ENCODE measurements at regions not wholly inside any gene's neighbourhood (a gene's known extent, or its start where the extent isn't known, plus 50 kb on each side); places are given as distances from the start of the nearest gene placed in this dataset.

GRCh38 chr4:43130228-43131021 is 237.9 kb downstream of the GRXCR1 start:
- no peak for TF ChIP-seq CTCF (IDR thresholded peaks at IDR 0.05)
- no peaks in the 10 kb centered on the region for H3K4me1 ChIP-seq
- no peaks in the 10 kb centered on the region for H3K36me3 ChIP-seq
- no peak overlapping the region for H3K27ac ChIP-seq
- ATAC-seq (no peak), DNase-seq (no peak)
- no peaks in the 10 kb centered on the region for H3K9me3 ChIP-seq
- H3K27me3 ChIP-seq = no peaks in the 10 kb centered on the region
- intact Hi-C loops (cut with DNase I) = loop anchor here in 7 of 10 donors (5.0 to 10.0 kb wide), 4 partner anchors 1494 to 1504 kb away; no protein-coding TSS in a partner anchor
- no peak overlapping the region for H3K4me3 ChIP-seq
- 71 to 74% methylated on average over 11 of the region's 11 CpGs for WGBS, 2 donors

GRCh38 chr4:43132010-43132582 is 239.6 kb downstream of the GRXCR1 start:
- Histone ChIP-seq H3K9me3 (no peaks in the 10 kb centered on the region), H3K4me1 (no peaks in the 10 kb centered on the region), H3K36me3 (no peaks in the 10 kb centered on the region), H3K4me3 (no peak overlapping the region), H3K27ac (no peak overlapping the region), H3K27me3 (no peaks in the 10 kb centered on the region)
- peak; percentile 16 to 24 for DNase-seq
- ATAC-seq = no peak
- TF ChIP-seq CTCF (IDR thresholded peaks at IDR 0.05) = peak in 7 of 9 donors; percentile 48 to 76 (median 61)
- intact Hi-C loops (cut with DNase I) = loop anchor here in 7 of 10 donors (5.0 to 10.0 kb wide), 4 partner anchors 1493 to 1503 kb away; no protein-coding TSS in a partner anchor
- WGBS, 2 donors = 41 to 43% methylated on average over 11 of the region's 11 CpGs

GRCh38 chr4:43133566-43133965 is 241.1 kb downstream of the GRXCR1 start:
- no peak overlapping the region for H3K4me3 ChIP-seq
- no peaks in the 10 kb centered on the region for H3K27me3 ChIP-seq
- 55 to 68% methylated on average over 6 of the region's 6 CpGs for WGBS, 2 donors
- DNase-seq (no peak), ATAC-seq (no peak)
- no peak for TF ChIP-seq CTCF (IDR thresholded peaks at IDR 0.05)
- H3K4me1 ChIP-seq = no peaks in the 10 kb centered on the region
- H3K9me3 ChIP-seq = peaks cover 0 to 11% (median 0%) of the 10 kb centered on the region in 11 donors
- no peak overlapping the region for H3K27ac ChIP-seq
- intact Hi-C loops (cut with DNase I) = loop anchor here in 7 of 10 donors (5.0 to 10.0 kb wide), 4 partner anchors 1491 to 1501 kb away; no protein-coding TSS in a partner anchor
- no peaks in the 10 kb centered on the region for H3K36me3 ChIP-seq

- intact Hi-C loops (cut with DNase I) = loop anchor here in 5 of 10 donors (10.0 kb wide), 2 partner anchors 1488 to 1498 kb away; no protein-coding TSS in a partner anchor
- DNase-seq (no peak), ATAC-seq (no peak)
- no peaks in the 10 kb centered on the region for H3K27me3 ChIP-seq
- no peak overlapping the region for H3K27ac ChIP-seq
- H3K36me3 ChIP-seq = no peaks in the 10 kb centered on the region
- 79 to 83% methylated on average over 1 of the region's 1 CpG for WGBS, 2 donors
- H3K4me1 ChIP-seq = no peaks in the 10 kb centered on the region
- peaks cover 0 to 29% (median 4%) of the 10 kb centered on the region in 11 donors for H3K9me3 ChIP-seq
- no peak for TF ChIP-seq CTCF (IDR thresholded peaks at IDR 0.05)
- H3K4me3 ChIP-seq = no peak overlapping the region
Observed at GRCh38 chr4:43136752-43137151, 244.2 kb downstream of the GRXCR1 start.
